GM10266 (cell line): ENCODE measurements at regions not wholly inside any gene's neighbourhood (a gene's known extent, or its start where the extent isn't known, plus 50 kb on each side); places are given as distances from the start of the nearest gene placed in this dataset.

Source experiments
- DNase-seq: peaks from one replicate; pipeline ENCODE4 v3.0.0; 2012; ENCODE audit errors: extremely low spot score
- CTCF ChIP-seq: IDR thresholded peaks from 2 replicates; pipeline ENCODE4 v1.5.1; 2012; ENCODE audit warnings: mild to moderate bottlenecking, low read depth; ENCODE audit not compliant: control insufficient read depth, insufficient read depth; ENCODE audit errors: missing control alignments

GRCh38 chr5:133854554-133854953 is 113.9 kb downstream of the C5orf15 start:
- no peak for DNase-seq

GRCh38 chr5:133853646-133854365 is 114.6 kb downstream of the C5orf15 start:
- TF ChIP-seq CTCF: no peak
- DNase-seq: no peak

More at GRCh38 chr5:133854554-133854953, 113.9 kb downstream of the C5orf15 start:
- TF ChIP-seq CTCF: no peak

- TF ChIP-seq CTCF: no peak
- DNase-seq: no peak
Measured at GRCh38 chr5:133851521-133851920, 116.9 kb downstream of the C5orf15 start.

GRCh38 chr5:133850811-133851210 is 117.6 kb downstream of the C5orf15 start:
- DNase-seq: no peak
- TF ChIP-seq CTCF: no peak

- TF ChIP-seq CTCF: no peak
Measured at GRCh38 chr5:133849116-133849515, 119.3 kb downstream of the C5orf15 start.

GRCh38 chr5:133848341-133848811 is 120.0 kb downstream of the C5orf15 start:
- no peak for DNase-seq
- no peak for TF ChIP-seq CTCF

More at GRCh38 chr5:133849116-133849515, 119.3 kb downstream of the C5orf15 start:
- no peak for DNase-seq

GRCh38 chr5:133847886-133848285 is 120.5 kb downstream of the C5orf15 start:
- no peak for TF ChIP-seq CTCF
- DNase-seq: no peak
